Natural killer cell (primary cell): ENCODE measurements at regions not wholly inside any gene's neighbourhood (a gene's known extent, or its start where the extent isn't known, plus 50 kb on each side); places are given as distances from the start of the nearest gene placed in this dataset.

Source experiments
- ATAC-seq, 3 donors: fragments of 150-1000 bp in 2 of 3; fragments of 200-7000 bp in 1 of 3; cut with Tn5 transposase; 1 replicate in 1 of 3; 2 replicates in 2 of 3; pipeline ENCODE4 v1.10.0; 2021; ENCODE audit warnings: mild to moderate bottlenecking in 2 of 3, moderate library complexity in 2 of 3
- DNase-seq, 2 donors: peaks; one replicate each; pipeline versions ENCODE4 v3.0.0 to v3.0.0-alpha.2; 2013 to 2021; ENCODE audit warnings: mixed read lengths in 1 of 2
- H3K27ac ChIP-seq: one replicate; pipeline ENCODE4 v1.5.1; 2013; ENCODE audit warnings: mild to moderate bottlenecking, low read length
- H3K27me3 ChIP-seq: one replicate; pipeline ENCODE4 v1.6.1; 2013; ENCODE audit warnings: low read length; ENCODE audit not compliant: control insufficient read depth, insufficient read depth
- H3K36me3 ChIP-seq: one replicate; pipeline ENCODE4 v1.6.1; 2013; ENCODE audit warnings: low read length; ENCODE audit not compliant: control insufficient read depth, insufficient read depth
- H3K4me1 ChIP-seq: one replicate; pipeline ENCODE4 v1.6.1; 2013; ENCODE audit warnings: low read length; ENCODE audit not compliant: control insufficient read depth, insufficient read depth
- H3K4me3 ChIP-seq: one replicate; pipeline ENCODE4 v1.5.1; 2013; ENCODE audit warnings: low read length
- H3K9me3 ChIP-seq: one replicate; pipeline ENCODE4 v1.6.1; 2013; ENCODE audit warnings: low read length; ENCODE audit not compliant: control insufficient read depth, insufficient read depth
- H3K27ac Mint-ChIP-seq, 2 donors: one replicate each; pipeline ENCODE4 v1.8.0; 2022; ENCODE audit warnings: mild to moderate bottlenecking in 2 of 2, mixed read lengths in 2 of 2, moderate library complexity in 1 of 2
- H3K27me3 Mint-ChIP-seq, 2 donors: one replicate each; pipeline ENCODE4 v1.8.0; 2022; ENCODE audit warnings: low read depth in 2 of 2, mixed read lengths in 2 of 2
- H3K36me3 Mint-ChIP-seq: one replicate; pipeline ENCODE4 v1.8.0; 2022; ENCODE audit warnings: mixed read lengths
- H3K4me1 Mint-ChIP-seq, 2 donors: one replicate each; pipeline ENCODE4 v1.8.0; 2022; ENCODE audit warnings: mixed read lengths in 2 of 2
- H3K4me3 Mint-ChIP-seq: one replicate; pipeline ENCODE4 v1.8.0; 2022; ENCODE audit warnings: mild to moderate bottlenecking, moderate library complexity, mixed read lengths
- H3K9me3 Mint-ChIP-seq, 2 donors: one replicate each; pipeline ENCODE4 v1.8.0; 2022; ENCODE audit warnings: mixed read lengths in 2 of 2
- CTCF ChIP-seq: fragments of 200-600 bp; IDR thresholded peaks from one replicate; pipeline ENCODE4 v1.8.0; 2022; ENCODE audit warnings: antibody characterized with exemption
- whole genome bisulfite sequencing: methylation state at CpG from one replicate; pipeline ENCODE4 v1.1.7; 2013; ENCODE audit warnings: missing lambda C conversion rate; ENCODE audit not compliant: insufficient coverage; 5-methylcytosine and 5-hydroxymethylcytosine counted together
- intact Hi-C: fragments of 100-400 bp; cut with micrococcal nuclease; formaldehyde crosslinking; loops from one replicate; pipeline ENCODE4 v1.14.2; 2022

DNA sequence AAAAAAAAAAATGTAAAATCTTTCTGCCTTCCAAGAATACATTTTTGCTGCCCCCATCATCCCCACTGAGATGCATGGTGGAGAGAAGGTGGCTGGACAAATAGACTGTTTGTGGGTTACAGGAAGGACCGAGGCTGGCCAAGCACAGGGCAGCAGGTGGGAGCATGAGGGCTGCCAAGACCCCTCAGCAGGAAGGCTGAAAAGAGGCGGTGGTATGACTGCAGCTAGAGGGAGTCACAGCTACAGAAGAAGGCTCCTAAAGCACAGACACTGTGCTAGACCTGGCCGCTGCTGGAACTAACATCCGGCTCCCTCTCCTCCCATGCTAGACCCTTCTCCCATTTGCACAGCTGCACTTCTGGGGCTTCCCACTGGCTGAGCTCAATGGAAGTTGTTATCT is 289.6 kb downstream of the TCERG1L start:
- DNase-seq, result no peak
- H3K27ac ChIP-seq, result no peak overlapping the region
- WGBS, result 82% methylated on average over 4 of the region's 4 CpGs
- TF ChIP-seq CTCF, result no peak
- Mint-ChIP-seq H3K4me1 (no peaks in the 10 kb centered on the region), H3K9me3 (no peaks in the 10 kb centered on the region), H3K27ac (no peak overlapping the region), H3K36me3 (no peaks in the 10 kb centered on the region), H3K4me3 (no peak overlapping the region), H3K27me3 (no peaks in the 10 kb centered on the region)
- H3K9me3 ChIP-seq, result no peaks in the 10 kb centered on the region
- H3K4me3 ChIP-seq, result no peak overlapping the region
- no peaks in the 10 kb centered on the region for H3K4me1 ChIP-seq
- no peak for ATAC-seq
- no peaks in the 10 kb centered on the region for H3K27me3 ChIP-seq
- no peaks in the 10 kb centered on the region for H3K36me3 ChIP-seq
- intact Hi-C loops, result no loop called here

DNA sequence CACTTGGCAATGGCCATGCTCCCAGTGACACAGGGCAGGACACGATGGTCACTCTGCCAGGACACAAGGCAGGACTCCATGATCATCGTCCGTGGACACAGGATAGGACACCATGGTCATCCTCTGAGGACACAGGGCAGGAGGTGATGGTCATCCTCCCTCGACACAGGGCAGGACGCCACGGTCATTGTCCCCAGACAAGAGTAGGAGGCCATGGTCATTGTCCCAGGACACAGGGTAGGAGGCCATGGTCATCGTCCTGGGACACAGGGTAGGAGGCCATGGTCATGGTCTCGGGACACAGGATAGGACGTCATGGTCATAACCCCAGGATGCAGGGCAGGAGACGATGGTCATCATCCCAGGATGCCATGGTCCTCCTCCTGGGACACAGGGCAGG is 289.2 kb downstream of the TCERG1L start:
- no peaks in the 10 kb centered on the region for H3K27me3 ChIP-seq
- H3K4me3 Mint-ChIP-seq, result no peak overlapping the region
- H3K9me3 ChIP-seq, result no peaks in the 10 kb centered on the region
- intact Hi-C loops, result no loop called here
- no peaks in the 10 kb centered on the region for H3K36me3 Mint-ChIP-seq
- DNase-seq (no peak), ATAC-seq (no peak)
- H3K27me3 Mint-ChIP-seq, result no peaks in the 10 kb centered on the region
- H3K27ac ChIP-seq, result no peak overlapping the region
- TF ChIP-seq CTCF, result no peak
- no peaks in the 10 kb centered on the region for H3K9me3 Mint-ChIP-seq
- H3K36me3 ChIP-seq, result no peaks in the 10 kb centered on the region
- H3K4me3 ChIP-seq, result no peak overlapping the region
- H3K4me1 Mint-ChIP-seq, result no peaks in the 10 kb centered on the region
- WGBS, result 86% methylated on average over 10 of the region's 10 CpGs
- H3K27ac Mint-ChIP-seq, result no peak overlapping the region
- H3K4me1 ChIP-seq, result no peaks in the 10 kb centered on the region

- ATAC-seq (no peak), DNase-seq (no peak)
- H3K4me1 Mint-ChIP-seq, result no peaks in the 10 kb centered on the region
- WGBS, result 57% methylated on average over 5 of the region's 5 CpGs
- Histone ChIP-seq H3K27me3 (no peaks in the 10 kb centered on the region), H3K4me3 (no peak overlapping the region), H3K9me3 (no peaks in the 10 kb centered on the region), H3K36me3 (no peaks in the 10 kb centered on the region), H3K27ac (no peak overlapping the region), H3K4me1 (no peaks in the 10 kb centered on the region)
- no peak for TF ChIP-seq CTCF
- intact Hi-C loops, result no loop called here
- no peaks in the 10 kb centered on the region for H3K36me3 Mint-ChIP-seq
- H3K27ac Mint-ChIP-seq, result no peak overlapping the region
- no peaks in the 10 kb centered on the region for H3K27me3 Mint-ChIP-seq
- no peak overlapping the region for H3K4me3 Mint-ChIP-seq
- H3K9me3 Mint-ChIP-seq, result no peaks in the 10 kb centered on the region
Observed at GRCh38 chr10:131022981-131023380, 288.5 kb downstream of the TCERG1L start.

GRCh38 chr10:131024259-131025131 is 287.0 kb downstream of the TCERG1L start:
- Mint-ChIP-seq H3K36me3 (no peaks in the 10 kb centered on the region), H3K27ac (no peak overlapping the region), H3K4me3 (no peak overlapping the region), H3K4me1 (no peaks in the 10 kb centered on the region), H3K27me3 (no peaks in the 10 kb centered on the region), H3K9me3 (no peaks in the 10 kb centered on the region)
- Histone ChIP-seq H3K27me3 (no peaks in the 10 kb centered on the region), H3K36me3 (no peaks in the 10 kb centered on the region), H3K9me3 (no peaks in the 10 kb centered on the region), H3K27ac (no peak overlapping the region), H3K4me3 (no peak overlapping the region), H3K4me1 (no peaks in the 10 kb centered on the region)
- TF ChIP-seq CTCF, result no peak
- DNase-seq, result no peak
- WGBS, result 86% methylated on average over 15 of the region's 17 CpGs
- ATAC-seq, result no peak
- intact Hi-C loops, result no loop called here
